ENCODE measurements at regions not wholly inside any gene's neighbourhood (a gene's known extent, or its start where the extent isn't known, plus 50 kb on each side); places are given as distances from the start of the nearest gene placed in this dataset.

GRCh38 chr2:12302140-12302539 is 414.6 kb upstream of the TRIB2 start:
- TF ChIP-seq POLR2AphosphoS5 (IDR thresholded peaks at IDR 0.05; ENCODE audit: low read depth, low read length) (no peak), SIN3A (IDR thresholded peaks at IDR 0.05; ENCODE audit: borderline replicate concordance, insufficient read depth, low read depth, low read length) (no peak), CTCF (IDR thresholded peaks at IDR 0.05) (no peak)

Data from Panc1 (cell line).